ENCODE measurements at regions not wholly inside any gene's neighbourhood (a gene's known extent, or its start where the extent isn't known, plus 50 kb on each side); places are given as distances from the start of the nearest gene placed in this dataset.

- Histone ChIP-seq H2AFZ (ENCODE audit: low read length) (no peak overlapping the region), H3K4me2 (ENCODE audit: low read length) (no peak overlapping the region), H3K9me2 (ENCODE audit: insufficient read depth, low read length) (no peaks in the 10 kb centered on the region), H3K9me3 (ENCODE audit: low read length) (no peaks in the 10 kb centered on the region), H3K4me1 (ENCODE audit: insufficient read depth, low read length, poor library complexity, severe bottlenecking) (no peaks in the 10 kb centered on the region), H3K4me3 (ENCODE audit: low read depth, low read length, poor library complexity, severe bottlenecking) (no peak overlapping the region), H3K79me2 (ENCODE audit: insufficient read depth, low read depth, low read length) (no peaks in the 10 kb centered on the region), H3K27ac (ENCODE audit: low read depth, low read length, poor library complexity, severe bottlenecking) (no peak overlapping the region), H4K20me1 (ENCODE audit: insufficient read depth, low read length) (no peaks in the 10 kb centered on the region), H3K36me3 (ENCODE audit: insufficient read depth, low read length) (no peaks in the 10 kb centered on the region)
- no TSS peak for BruUV-seq (replicated peaks)
- intact Hi-C loops (cut with micrococcal nuclease; ENCODE audit: unreplicated experiment), result no loop called here
- ChIA-PET POLR2A (interaction anchor here (1.5 kb wide), 1 partner anchor 21 kb away, joined by 4 read pairs; no protein-coding TSS in a partner anchor), CTCF (ENCODE audit: unreplicated experiment) (no interaction called here)
- DNase-seq (ENCODE audit: low spot score), result no peak
- TF ChIP-seq CTCF (conservative IDR thresholded peaks at IDR 0.05; ENCODE audit: low read length) (no peak), EZH2phosphoT487 (IDR thresholded peaks at IDR 0.05; ENCODE audit: borderline replicate concordance, low read depth, low read length) (no peak)
Measured at GRCh38 chr2:117723888-117724434, 90.5 kb upstream of the DDX18 start.

GRCh38 chr2:117726747-117727146 lies 87.7 kb upstream of the DDX18 start:
- intact Hi-C loops (cut with micrococcal nuclease; ENCODE audit: unreplicated experiment), result no loop called here
- TF ChIP-seq CTCF (conservative IDR thresholded peaks at IDR 0.05; ENCODE audit: low read length) (no peak), EZH2phosphoT487 (IDR thresholded peaks at IDR 0.05; ENCODE audit: borderline replicate concordance, low read depth, low read length) (no peak)
- Histone ChIP-seq H3K4me3 (ENCODE audit: low read depth, low read length, poor library complexity, severe bottlenecking) (no peak overlapping the region), H2AFZ (ENCODE audit: low read length) (no peak overlapping the region), H3K4me1 (ENCODE audit: insufficient read depth, low read length, poor library complexity, severe bottlenecking) (no peaks in the 10 kb centered on the region), H4K20me1 (ENCODE audit: insufficient read depth, low read length) (no peaks in the 10 kb centered on the region), H3K27ac (ENCODE audit: low read depth, low read length, poor library complexity, severe bottlenecking) (no peak overlapping the region), H3K9me3 (ENCODE audit: low read length) (no peaks in the 10 kb centered on the region), H3K79me2 (ENCODE audit: insufficient read depth, low read depth, low read length) (no peaks in the 10 kb centered on the region), H3K9me2 (ENCODE audit: insufficient read depth, low read length) (no peaks in the 10 kb centered on the region), H3K4me2 (ENCODE audit: low read length) (no peak overlapping the region), H3K36me3 (ENCODE audit: insufficient read depth, low read length) (no peaks in the 10 kb centered on the region)
- DNase-seq (ENCODE audit: low spot score), result no peak
- no TSS peak for BruUV-seq (replicated peaks)
- POLR2A ChIA-PET, result interaction anchor here (0.9 to 1.0 kb wide), 2 partner anchors 11 to 352 kb away, joined by 3 read pairs; no protein-coding TSS in a partner anchor
- CTCF ChIA-PET (ENCODE audit: unreplicated experiment), result no interaction called here

GRCh38 chr2:117737846-117738245 lies 76.6 kb upstream of the DDX18 start:
- Histone ChIP-seq H2AFZ (ENCODE audit: low read length) (no peak overlapping the region), H3K4me3 (ENCODE audit: low read depth, low read length, poor library complexity, severe bottlenecking) (no peak overlapping the region), H4K20me1 (ENCODE audit: insufficient read depth, low read length) (no peaks in the 10 kb centered on the region), H3K9me2 (ENCODE audit: insufficient read depth, low read length) (no peaks in the 10 kb centered on the region), H3K9me3 (ENCODE audit: low read length) (no peaks in the 10 kb centered on the region), H3K36me3 (ENCODE audit: insufficient read depth, low read length) (no peaks in the 10 kb centered on the region), H3K79me2 (ENCODE audit: insufficient read depth, low read depth, low read length) (no peaks in the 10 kb centered on the region), H3K4me2 (ENCODE audit: low read length) (no peak overlapping the region), H3K27ac (ENCODE audit: low read depth, low read length, poor library complexity, severe bottlenecking) (no peak overlapping the region), H3K4me1 (ENCODE audit: insufficient read depth, low read length, poor library complexity, severe bottlenecking) (no peaks in the 10 kb centered on the region)
- POLR2A ChIA-PET, result interaction anchor here (0.5 to 1.0 kb wide), 2 partner anchors 11 to 27 kb away, joined by 3 read pairs; no protein-coding TSS in a partner anchor
- BruUV-seq (replicated peaks), result no TSS peak
- TF ChIP-seq CTCF (conservative IDR thresholded peaks at IDR 0.05; ENCODE audit: low read length) (no peak), EZH2phosphoT487 (IDR thresholded peaks at IDR 0.05; ENCODE audit: borderline replicate concordance, low read depth, low read length) (no peak)
- no peak for DNase-seq (ENCODE audit: low spot score)
- CTCF ChIA-PET (ENCODE audit: unreplicated experiment), result no interaction called here
- intact Hi-C loops (cut with micrococcal nuclease; ENCODE audit: unreplicated experiment), result no loop called here
